ENCODE measurements at regions not wholly inside any gene's neighbourhood (a gene's known extent, or its start where the extent isn't known, plus 50 kb on each side); places are given as distances from the start of the nearest gene placed in this dataset.

DNA sequence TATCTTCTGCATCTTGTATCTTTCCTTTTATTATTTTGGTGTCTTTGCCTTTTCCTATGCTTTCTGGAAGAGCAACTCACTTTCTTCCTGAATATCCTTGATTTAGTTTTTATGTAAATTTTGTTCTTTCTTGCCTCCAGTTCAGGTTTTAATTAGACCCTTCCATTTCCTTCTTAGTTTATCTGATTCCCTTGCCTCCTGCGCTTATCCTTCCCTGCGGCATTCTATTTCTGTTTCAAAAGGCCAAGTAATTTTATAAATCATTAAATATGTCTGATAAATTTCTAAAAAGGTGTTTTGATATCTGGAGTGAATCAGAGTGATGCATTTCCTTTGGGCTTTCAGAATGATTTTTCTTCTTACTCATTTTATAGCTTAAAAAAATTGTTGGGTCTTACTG lies 167.7 kb upstream of the WDR11 start:
- POLR2A ChIA-PET, result no interaction called here
- TF ChIP-seq, protein P1, sequence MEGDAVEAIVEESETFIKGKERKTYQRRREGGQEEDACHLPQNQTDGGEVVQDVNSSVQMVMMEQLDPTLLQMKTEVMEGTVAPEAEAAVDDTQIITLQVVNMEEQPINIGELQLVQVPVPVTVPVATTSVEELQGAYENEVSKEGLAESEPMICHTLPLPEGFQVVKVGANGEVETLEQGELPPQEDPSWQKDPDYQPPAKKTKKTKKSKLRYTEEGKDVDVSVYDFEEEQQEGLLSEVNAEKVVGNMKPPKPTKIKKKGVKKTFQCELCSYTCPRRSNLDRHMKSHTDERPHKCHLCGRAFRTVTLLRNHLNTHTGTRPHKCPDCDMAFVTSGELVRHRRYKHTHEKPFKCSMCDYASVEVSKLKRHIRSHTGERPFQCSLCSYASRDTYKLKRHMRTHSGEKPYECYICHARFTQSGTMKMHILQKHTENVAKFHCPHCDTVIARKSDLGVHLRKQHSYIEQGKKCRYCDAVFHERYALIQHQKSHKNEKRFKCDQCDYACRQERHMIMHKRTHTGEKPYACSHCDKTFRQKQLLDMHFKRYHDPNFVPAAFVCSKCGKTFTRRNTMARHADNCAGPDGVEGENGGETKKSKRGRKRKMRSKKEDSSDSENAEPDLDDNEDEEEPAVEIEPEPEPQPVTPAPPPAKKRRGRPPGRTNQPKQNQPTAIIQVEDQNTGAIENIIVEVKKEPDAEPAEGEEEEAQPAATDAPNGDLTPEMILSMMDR (IDR thresholded peaks at IDR 0.05; ENCODE audit: control extremely low read depth, extremely low read depth, low read depth, missing control alignments), result no peak

DNA sequence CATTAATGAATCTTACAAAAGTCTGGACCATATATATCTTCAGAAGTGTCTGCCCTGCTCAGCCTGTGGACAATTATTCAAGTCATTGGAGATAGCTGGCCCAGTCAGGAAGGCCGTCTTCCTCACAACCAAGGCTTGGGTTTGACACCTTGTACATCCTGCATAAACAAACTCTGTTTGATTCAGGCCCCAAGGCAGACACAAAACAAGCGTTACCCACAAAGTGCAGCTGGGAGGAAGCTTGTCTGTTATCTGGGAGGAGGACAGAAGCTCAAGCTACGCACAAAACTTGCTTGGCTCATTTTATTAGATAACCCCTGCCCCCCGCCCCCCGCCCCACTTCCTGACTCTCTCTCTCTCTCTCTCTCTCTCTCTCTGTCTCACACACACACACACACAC lies 166.9 kb upstream of the WDR11 start:
- POLR2A ChIA-PET, result no interaction called here
- CTCF ChIA-PET, result no interaction called here
- no peak for DNase-seq (ENCODE audit: extremely low spot score)
- TF ChIP-seq, protein P1 (IDR thresholded peaks at IDR 0.05; ENCODE audit: control extremely low read depth, extremely low read depth, low read depth, missing control alignments), result no peak

More for the DNA sequence above, 167.7 kb upstream of the WDR11 start:
- DNase-seq (ENCODE audit: extremely low spot score), result no peak
- CTCF ChIA-PET, result no interaction called here

DNA sequence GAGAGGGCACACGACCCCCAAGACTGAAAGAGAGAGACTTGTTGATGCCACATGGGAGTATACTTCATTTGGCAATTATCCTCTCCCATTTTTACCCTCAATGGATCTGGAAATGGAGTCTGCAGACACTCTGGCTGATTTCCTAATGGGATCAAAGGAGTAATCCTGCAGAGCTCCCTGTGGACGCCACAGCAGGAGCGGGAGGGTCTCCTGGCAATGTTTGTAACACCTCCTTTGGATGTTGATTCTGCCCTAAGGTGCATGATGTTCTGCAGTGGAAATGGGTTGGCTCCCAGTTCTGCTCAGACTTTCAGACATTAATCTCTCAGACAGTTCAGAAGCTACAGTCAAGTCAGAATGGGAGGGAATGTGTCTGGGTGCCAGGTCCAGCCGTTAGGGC lies 166.0 kb upstream of the WDR11 start:
- POLR2A ChIA-PET, result no interaction called here
- TF ChIP-seq, protein P1 (IDR thresholded peaks at IDR 0.05; ENCODE audit: control extremely low read depth, extremely low read depth, low read depth, missing control alignments), result no peak
- DNase-seq (ENCODE audit: extremely low spot score), result no peak
- CTCF ChIA-PET, result no interaction called here

DNA sequence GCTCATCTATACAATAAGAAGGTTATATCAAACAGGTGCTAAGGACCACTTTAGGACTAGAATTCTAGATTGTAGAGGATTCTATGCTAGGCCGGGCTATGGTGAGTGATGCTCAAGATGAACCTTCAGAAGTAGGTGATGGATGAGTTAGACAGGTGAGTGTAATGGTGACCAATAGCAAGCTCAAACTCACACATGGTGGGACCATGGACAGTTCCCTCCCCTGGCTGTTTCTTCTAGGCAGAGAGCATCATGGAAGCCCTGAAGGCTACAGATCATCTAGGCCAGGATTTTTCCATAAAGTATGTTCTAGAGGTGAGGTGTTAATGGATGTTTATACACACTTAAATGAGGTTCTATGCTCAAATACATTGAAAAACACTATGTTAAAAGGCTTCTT lies 162.2 kb upstream of the WDR11 start:
- TF ChIP-seq, protein P1 (IDR thresholded peaks at IDR 0.05; ENCODE audit: control extremely low read depth, extremely low read depth, low read depth, missing control alignments), result no peak
- CTCF ChIA-PET, result no interaction called here
- DNase-seq (ENCODE audit: extremely low spot score), result no peak
- POLR2A ChIA-PET, result no interaction called here

DNA sequence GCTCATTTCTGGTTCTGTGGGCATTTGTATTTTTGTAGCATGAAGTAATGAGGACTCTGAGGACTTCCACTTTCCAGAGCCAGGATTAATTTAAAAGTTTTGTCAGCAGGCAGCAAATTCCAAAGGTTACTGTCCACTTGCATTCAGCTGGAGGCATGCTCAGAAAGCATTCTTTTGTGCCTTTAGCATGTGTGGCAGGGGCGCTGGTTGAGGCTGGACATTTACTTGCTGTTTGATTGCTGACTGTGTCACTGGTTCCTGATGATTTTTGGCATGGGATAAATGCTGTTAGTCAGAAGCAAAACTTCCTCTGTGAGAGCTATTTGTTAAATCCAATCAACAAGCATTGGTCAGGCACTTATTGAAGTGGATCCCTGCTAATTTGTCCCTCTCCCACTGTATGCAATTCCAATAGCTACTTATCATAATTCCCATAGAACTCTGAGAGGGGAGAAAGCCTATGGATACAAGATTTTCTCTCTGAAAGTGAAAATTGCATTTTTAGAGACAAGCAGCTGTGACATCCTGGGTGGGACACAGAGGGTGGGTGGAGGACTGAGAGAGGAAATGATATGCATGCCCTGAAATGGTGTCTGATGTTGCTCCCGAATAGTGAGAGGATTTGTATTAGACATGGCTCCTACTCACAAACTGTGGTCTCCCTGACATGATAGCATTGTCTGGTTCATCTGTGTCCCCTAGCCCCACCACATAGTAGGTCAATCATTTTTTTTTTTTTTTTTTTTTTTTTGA lies 161.2 kb upstream of the WDR11 start:
- POLR2A ChIA-PET, result no interaction called here
- DNase-seq (ENCODE audit: extremely low spot score), result no peak
- CTCF ChIA-PET, result no interaction called here
- TF ChIP-seq, protein P1 (IDR thresholded peaks at IDR 0.05; ENCODE audit: control extremely low read depth, extremely low read depth, low read depth, missing control alignments), result no peak

DNA sequence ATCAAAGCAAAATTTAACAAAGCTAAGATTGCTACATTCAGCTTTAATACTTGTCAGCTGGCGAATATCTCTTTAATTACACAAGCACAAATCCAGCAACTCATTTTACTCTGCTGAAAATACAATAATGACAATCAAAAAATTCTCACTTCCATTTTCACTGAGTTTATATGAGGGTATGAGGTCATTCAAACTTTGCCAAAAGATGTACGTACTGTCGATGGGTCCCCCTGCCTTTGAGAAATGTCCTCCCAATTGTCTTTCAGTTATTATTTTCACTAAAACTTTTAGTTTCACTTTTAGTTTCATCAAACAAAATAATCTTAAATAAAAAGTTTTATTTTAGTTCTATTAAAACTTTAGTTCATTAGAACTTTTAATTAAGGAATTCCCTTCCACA lies 159.5 kb upstream of the WDR11 start:
- DNase-seq (ENCODE audit: extremely low spot score), result no peak
- CTCF ChIA-PET, result no interaction called here
- POLR2A ChIA-PET, result no interaction called here
- TF ChIP-seq, protein P1 (IDR thresholded peaks at IDR 0.05; ENCODE audit: control extremely low read depth, extremely low read depth, low read depth, missing control alignments), result no peak

All from GM10248 (cell line).